Vagina (tissue), 2 donors: ENCODE measurements at regions not wholly inside any gene's neighbourhood (a gene's known extent, or its start where the extent isn't known, plus 50 kb on each side); places are given as distances from the start of the nearest gene placed in this dataset.

ENCODE experiments used
- DNase-seq, 2 donors: peaks; one replicate each; pipeline ENCODE4 v3.0.0-alpha.2; 2017; ENCODE audit errors: extremely low spot score in 2 of 2
- H3K27ac ChIP-seq: fragments of 200-600 bp; sonication (generic); one replicate; pipeline ENCODE4 v1.5.1; 2019
- H3K27me3 ChIP-seq: fragments of 200-600 bp; sonication (generic); one replicate; pipeline ENCODE4 v1.5.1; 2019
- H3K36me3 ChIP-seq, 2 donors: fragments of 200-600 bp; sonication (generic); one replicate each; pipeline ENCODE4 v1.5.1; 2017 to 2019
- H3K4me1 ChIP-seq: fragments of 200-600 bp; sonication (generic); one replicate; pipeline ENCODE4 v1.5.1; 2019
- H3K4me3 ChIP-seq, 2 donors: fragments of 200-600 bp; sonication (generic); 1 replicate in 1 of 2; 2 replicates in 1 of 2; pipeline ENCODE4 v1.5.1; 2016 to 2019
- H3K9me3 ChIP-seq: fragments of 200-600 bp; sonication (generic); one replicate; pipeline ENCODE4 v1.5.1; 2019
- CTCF ChIP-seq, 3 experiments: fragments of 450-650 bp in 2 of 3; fragments of 200-600 bp in 1 of 3; sonication (generic) in 1 of 3; IDR thresholded peaks; one replicate each; pipeline ENCODE4 v1.5.1; 2017 to 2019; ENCODE audit warnings: antibody characterized with exemption in 3 of 3, mild to moderate bottlenecking in 2 of 3, moderate library complexity in 2 of 3
- POLR2A ChIP-seq, 2 donors: fragments of 450-650 bp; IDR thresholded peaks; one replicate each; pipeline ENCODE4 v1.6.1; 2017; ENCODE audit warnings: antibody characterized with exemption in 2 of 2, mild to moderate bottlenecking in 2 of 2, moderate library complexity in 2 of 2
- POLR2AphosphoS5 ChIP-seq, 2 donors: sonication (generic); formaldehyde crosslinking; IDR thresholded peaks; one replicate each; pipeline ENCODE4 v1.9.0; 2017; ENCODE audit warnings: antibody characterized with exemption in 2 of 2, mild to moderate bottlenecking in 2 of 2, low read depth in 1 of 2; ENCODE audit not compliant: insufficient read depth in 1 of 2
- intact Hi-C: fragments of 100-400 bp; cut with DNase I; formaldehyde crosslinking; loops from one replicate; pipeline ENCODE4 v1.15.1; 2023

- no peak for DNase-seq
- H3K4me3 ChIP-seq, result no peak overlapping the region
- H3K27ac ChIP-seq, result no peak overlapping the region
- H3K9me3 ChIP-seq, result no peaks in the 10 kb centered on the region
- H3K4me1 ChIP-seq, result peaks cover 16% of the 10 kb centered on the region
- H3K36me3 ChIP-seq, result no peaks in the 10 kb centered on the region
- intact Hi-C loops, result no loop called here
- TF ChIP-seq CTCF (IDR thresholded peaks at IDR 0.05) (no peak), POLR2A (IDR thresholded peaks at IDR 0.05) (no peak)
- no peaks in the 10 kb centered on the region for H3K27me3 ChIP-seq
These were observed 544.4 kb downstream of the PLPP3 start for GRCh38 chr1:56034847-56035481.

GRCh38 chr1:56034222-56034621 is 545.1 kb downstream of the PLPP3 start:
- TF ChIP-seq POLR2A (IDR thresholded peaks at IDR 0.05) (no peak), POLR2AphosphoS5 (IDR thresholded peaks at IDR 0.05; ENCODE audit: insufficient read depth in 1 of 2, low read depth in 1 of 2) (no peak), CTCF (IDR thresholded peaks at IDR 0.05) (no peak)
- peaks cover 16% of the 10 kb centered on the region for H3K4me1 ChIP-seq
- no peak for DNase-seq
- no peaks in the 10 kb centered on the region for H3K27me3 ChIP-seq
- no peak overlapping the region for H3K27ac ChIP-seq
- no peaks in the 10 kb centered on the region for H3K9me3 ChIP-seq
- no peak overlapping the region for H3K4me3 ChIP-seq
- intact Hi-C loops, result no loop called here
- H3K36me3 ChIP-seq, result no peaks in the 10 kb centered on the region

- Histone ChIP-seq H3K27me3 (no peaks in the 10 kb centered on the region), H3K4me1 (peaks cover 16% of the 10 kb centered on the region), H3K36me3 (no peaks in the 10 kb centered on the region), H3K9me3 (no peaks in the 10 kb centered on the region), H3K4me3 (no peak overlapping the region), H3K27ac (no peak overlapping the region)
- DNase-seq, result no peak
- intact Hi-C loops, result no loop called here
- TF ChIP-seq POLR2A (IDR thresholded peaks at IDR 0.05) (no peak), POLR2AphosphoS5 (IDR thresholded peaks at IDR 0.05; ENCODE audit: insufficient read depth in 1 of 2, low read depth in 1 of 2) (no peak), CTCF (IDR thresholded peaks at IDR 0.05) (no peak)
These were observed 545.9 kb downstream of the PLPP3 start for GRCh38 chr1:56033321-56034037.

- intact Hi-C loops, result no loop called here
- H3K36me3 ChIP-seq, result no peaks in the 10 kb centered on the region
- peaks cover 16% of the 10 kb centered on the region for H3K4me1 ChIP-seq
- H3K27me3 ChIP-seq, result no peaks in the 10 kb centered on the region
- H3K27ac ChIP-seq, result no peak overlapping the region
- DNase-seq, result no peak
- H3K9me3 ChIP-seq, result no peaks in the 10 kb centered on the region
- no peak overlapping the region for H3K4me3 ChIP-seq
- TF ChIP-seq POLR2A (IDR thresholded peaks at IDR 0.05) (no peak), CTCF (IDR thresholded peaks at IDR 0.05) (no peak), POLR2AphosphoS5 (IDR thresholded peaks at IDR 0.05; ENCODE audit: insufficient read depth in 1 of 2, low read depth in 1 of 2) (no peak)
These were observed 547.2 kb downstream of the PLPP3 start for GRCh38 chr1:56032096-56032676.

- no peak overlapping the region for H3K4me3 ChIP-seq
- peaks cover 7% of the 10 kb centered on the region for H3K4me1 ChIP-seq
- DNase-seq, result no peak
- no peaks in the 10 kb centered on the region for H3K36me3 ChIP-seq
- TF ChIP-seq POLR2A (IDR thresholded peaks at IDR 0.05) (no peak), POLR2AphosphoS5 (IDR thresholded peaks at IDR 0.05; ENCODE audit: insufficient read depth in 1 of 2, low read depth in 1 of 2) (no peak), CTCF (IDR thresholded peaks at IDR 0.05) (no peak)
- H3K27ac ChIP-seq, result no peak overlapping the region
- intact Hi-C loops, result no loop called here
- no peaks in the 10 kb centered on the region for H3K9me3 ChIP-seq
- no peaks in the 10 kb centered on the region for H3K27me3 ChIP-seq
These were observed 548.4 kb downstream of the PLPP3 start for GRCh38 chr1:56031001-56031400.
